ENCODE measurements at regions not wholly inside any gene's neighbourhood (a gene's known extent, or its start where the extent isn't known, plus 50 kb on each side); places are given as distances from the start of the nearest gene placed in this dataset.

GRCh38 chr13:106755542-106755941 is 187.6 kb upstream of the ARGLU1 start:
- no peak for TF ChIP-seq CTCF (IDR thresholded peaks at IDR 0.05)
- Mint-ChIP-seq H3K4me3 (no peak overlapping the region), H3K9me3 (peaks cover 2 to 10% of the 10 kb centered on the region in 2 donors), H3K36me3 (no peaks in the 10 kb centered on the region), H3K27ac (no peak overlapping the region), H3K4me1 (no peaks in the 10 kb centered on the region), H3K27me3 (ENCODE audit: low read depth in 2 of 2) (peaks cover 3 to 6% of the 10 kb centered on the region in 2 donors)
- H3K9me3 ChIP-seq (ENCODE audit: control insufficient read depth, insufficient read depth, low read length), result no peaks in the 10 kb centered on the region
- ATAC-seq (no peak), DNase-seq (no peak)
- H3K27me3 ChIP-seq (ENCODE audit: control insufficient read depth, insufficient read depth, low read length), result no peaks in the 10 kb centered on the region
- no peaks in the 10 kb centered on the region for H3K36me3 ChIP-seq (ENCODE audit: control insufficient read depth, insufficient read depth, low read length)
- H3K27ac ChIP-seq (ENCODE audit: low read length), result no peak overlapping the region
- no peaks in the 10 kb centered on the region for H3K4me1 ChIP-seq (ENCODE audit: control insufficient read depth, insufficient read depth, low read length)
- intact Hi-C loops (cut with micrococcal nuclease), result no loop called here
- 91% methylated on average over 9 of the region's 9 CpGs for WGBS (ENCODE audit: insufficient coverage)
- no peak overlapping the region for H3K4me3 ChIP-seq (ENCODE audit: low read length)

- H3K9me3 Mint-ChIP-seq, result peaks cover 0 to 12% of the 10 kb centered on the region in 2 donors
- no peak overlapping the region for H3K4me3 Mint-ChIP-seq
- 21% methylated on average over 6 of the region's 6 CpGs for WGBS (ENCODE audit: insufficient coverage)
- Histone ChIP-seq H3K4me3 (ENCODE audit: low read length) (no peak overlapping the region), H3K27me3 (ENCODE audit: control insufficient read depth, insufficient read depth, low read length) (no peaks in the 10 kb centered on the region), H3K4me1 (ENCODE audit: control insufficient read depth, insufficient read depth, low read length) (no peaks in the 10 kb centered on the region), H3K9me3 (ENCODE audit: control insufficient read depth, insufficient read depth, low read length) (no peaks in the 10 kb centered on the region), H3K36me3 (ENCODE audit: control insufficient read depth, insufficient read depth, low read length) (no peaks in the 10 kb centered on the region), H3K27ac (ENCODE audit: low read length) (no peak overlapping the region)
- ATAC-seq (no peak), DNase-seq (no peak)
- intact Hi-C loops (cut with micrococcal nuclease), result no loop called here
- H3K27ac Mint-ChIP-seq, result no peak overlapping the region
- no peak for TF ChIP-seq CTCF (IDR thresholded peaks at IDR 0.05)
- no peaks in the 10 kb centered on the region for H3K36me3 Mint-ChIP-seq
- no peaks in the 10 kb centered on the region for H3K4me1 Mint-ChIP-seq
- H3K27me3 Mint-ChIP-seq (ENCODE audit: low read depth in 2 of 2), result peaks cover 3 to 6% of the 10 kb centered on the region in 2 donors
Measured at GRCh38 chr13:106753251-106753650, 185.3 kb upstream of the ARGLU1 start.

GRCh38 chr13:106752584-106753170 is 184.7 kb upstream of the ARGLU1 start:
- Histone ChIP-seq H3K36me3 (ENCODE audit: control insufficient read depth, insufficient read depth, low read length) (no peaks in the 10 kb centered on the region), H3K27me3 (ENCODE audit: control insufficient read depth, insufficient read depth, low read length) (no peaks in the 10 kb centered on the region), H3K9me3 (ENCODE audit: control insufficient read depth, insufficient read depth, low read length) (no peaks in the 10 kb centered on the region), H3K4me1 (ENCODE audit: control insufficient read depth, insufficient read depth, low read length) (no peaks in the 10 kb centered on the region), H3K27ac (ENCODE audit: low read length) (no peak overlapping the region), H3K4me3 (ENCODE audit: low read length) (no peak overlapping the region)
- intact Hi-C loops (cut with micrococcal nuclease), result no loop called here
- WGBS (ENCODE audit: insufficient coverage), result 9% methylated on average over 5 of the region's 6 CpGs
- DNase-seq (no peak), ATAC-seq (no peak)
- Mint-ChIP-seq H3K36me3 (no peaks in the 10 kb centered on the region), H3K9me3 (peaks cover 0 to 12% of the 10 kb centered on the region in 2 donors), H3K4me3 (no peak overlapping the region), H3K4me1 (no peaks in the 10 kb centered on the region), H3K27ac (no peak overlapping the region), H3K27me3 (ENCODE audit: low read depth in 2 of 2) (peaks cover 3 to 6% of the 10 kb centered on the region in 2 donors)
- no peak for TF ChIP-seq CTCF (IDR thresholded peaks at IDR 0.05)

GRCh38 chr13:106748785-106749184 is 180.8 kb upstream of the ARGLU1 start:
- WGBS (ENCODE audit: insufficient coverage), result 47% methylated on average over 2 of the region's 2 CpGs
- Histone ChIP-seq H3K27me3 (ENCODE audit: control insufficient read depth, insufficient read depth, low read length) (no peaks in the 10 kb centered on the region), H3K9me3 (ENCODE audit: control insufficient read depth, insufficient read depth, low read length) (no peaks in the 10 kb centered on the region), H3K4me3 (ENCODE audit: low read length) (no peak overlapping the region), H3K27ac (ENCODE audit: low read length) (no peak overlapping the region), H3K4me1 (ENCODE audit: control insufficient read depth, insufficient read depth, low read length) (no peaks in the 10 kb centered on the region), H3K36me3 (ENCODE audit: control insufficient read depth, insufficient read depth, low read length) (no peaks in the 10 kb centered on the region)
- H3K9me3 Mint-ChIP-seq, result peaks cover 0 to 4% of the 10 kb centered on the region in 2 donors
- no peak overlapping the region for H3K4me3 Mint-ChIP-seq
- H3K36me3 Mint-ChIP-seq, result no peaks in the 10 kb centered on the region
- no peak for TF ChIP-seq CTCF (IDR thresholded peaks at IDR 0.05)
- intact Hi-C loops (cut with micrococcal nuclease), result no loop called here
- DNase-seq (no peak), ATAC-seq (no peak)
- H3K27me3 Mint-ChIP-seq (ENCODE audit: low read depth in 2 of 2), result peaks cover 3 to 6% of the 10 kb centered on the region in 2 donors
- no peaks in the 10 kb centered on the region for H3K4me1 Mint-ChIP-seq
- no peak overlapping the region for H3K27ac Mint-ChIP-seq

Data from natural killer cell (primary cell).